ENCODE measurements at regions not wholly inside any gene's neighbourhood (a gene's known extent, or its start where the extent isn't known, plus 50 kb on each side); places are given as distances from the start of the nearest gene placed in this dataset.

GRCh38 chr5:144011388-144011787, 159.1 kb downstream of the YIPF5 start:
- no peak overlapping the region for H3K4me3 ChIP-seq (ENCODE audit: low read depth, low read length)
- TF ChIP-seq, protein P1, sequence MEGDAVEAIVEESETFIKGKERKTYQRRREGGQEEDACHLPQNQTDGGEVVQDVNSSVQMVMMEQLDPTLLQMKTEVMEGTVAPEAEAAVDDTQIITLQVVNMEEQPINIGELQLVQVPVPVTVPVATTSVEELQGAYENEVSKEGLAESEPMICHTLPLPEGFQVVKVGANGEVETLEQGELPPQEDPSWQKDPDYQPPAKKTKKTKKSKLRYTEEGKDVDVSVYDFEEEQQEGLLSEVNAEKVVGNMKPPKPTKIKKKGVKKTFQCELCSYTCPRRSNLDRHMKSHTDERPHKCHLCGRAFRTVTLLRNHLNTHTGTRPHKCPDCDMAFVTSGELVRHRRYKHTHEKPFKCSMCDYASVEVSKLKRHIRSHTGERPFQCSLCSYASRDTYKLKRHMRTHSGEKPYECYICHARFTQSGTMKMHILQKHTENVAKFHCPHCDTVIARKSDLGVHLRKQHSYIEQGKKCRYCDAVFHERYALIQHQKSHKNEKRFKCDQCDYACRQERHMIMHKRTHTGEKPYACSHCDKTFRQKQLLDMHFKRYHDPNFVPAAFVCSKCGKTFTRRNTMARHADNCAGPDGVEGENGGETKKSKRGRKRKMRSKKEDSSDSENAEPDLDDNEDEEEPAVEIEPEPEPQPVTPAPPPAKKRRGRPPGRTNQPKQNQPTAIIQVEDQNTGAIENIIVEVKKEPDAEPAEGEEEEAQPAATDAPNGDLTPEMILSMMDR (conservative IDR thresholded peaks at IDR 0.05; ENCODE audit: low read depth, low read length) = no peak
- DNase-seq (ENCODE audit: low read depth) = no peak

GRCh38 chr5:144013816-144014215, 156.6 kb downstream of the YIPF5 start:
- DNase-seq (ENCODE audit: low read depth) = no peak
- H3K4me3 ChIP-seq (ENCODE audit: low read depth, low read length) = no peak overlapping the region

DNA sequence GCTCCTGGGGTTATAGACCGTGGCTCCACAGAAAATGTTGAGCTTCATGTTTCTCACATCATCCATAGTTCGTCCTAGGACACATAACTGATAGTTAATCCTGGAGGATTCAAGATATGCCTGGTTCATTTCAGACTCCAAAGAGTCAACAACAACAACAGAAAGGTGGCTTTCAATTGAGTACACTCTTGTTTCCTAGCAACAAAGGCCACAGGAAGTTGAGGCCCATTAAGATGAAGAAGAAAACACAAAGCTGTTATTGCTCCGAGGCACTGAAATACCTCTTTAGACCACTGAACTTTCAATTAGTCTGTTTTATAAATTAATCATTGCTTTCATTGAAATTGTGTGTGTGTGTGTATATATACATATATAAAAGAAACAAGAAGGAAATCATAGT, 154.5 kb downstream of the YIPF5 start:
- TF ChIP-seq, protein P1 (conservative IDR thresholded peaks at IDR 0.05; ENCODE audit: low read depth, low read length) = no peak
- no peak for DNase-seq (ENCODE audit: low read depth)
- H3K4me3 ChIP-seq (ENCODE audit: low read depth, low read length) = no peak overlapping the region

More at GRCh38 chr5:144013816-144014215, 156.6 kb downstream of the YIPF5 start:
- TF ChIP-seq, protein P1 (conservative IDR thresholded peaks at IDR 0.05; ENCODE audit: low read depth, low read length) = no peak

DNA sequence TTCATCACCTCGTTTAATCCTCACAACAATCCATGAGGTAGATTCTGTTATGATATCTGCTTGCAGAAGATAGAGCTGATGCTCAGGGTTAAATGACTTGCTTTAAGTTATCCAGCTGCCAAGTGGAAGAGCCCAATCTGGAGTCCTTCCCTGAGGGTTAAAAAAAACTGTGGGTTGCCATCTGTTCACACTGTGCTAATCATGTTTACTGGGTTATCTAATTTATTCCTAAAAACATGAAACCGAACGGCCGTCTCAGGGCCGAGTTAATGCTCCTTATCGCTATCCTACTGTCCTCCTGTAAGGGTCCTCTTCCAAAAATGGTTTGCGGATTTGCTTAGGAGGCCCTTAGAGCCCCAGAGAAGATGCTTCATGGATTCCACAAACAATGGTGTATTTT, 153.3 kb downstream of the YIPF5 start:
- TF ChIP-seq, protein P1 (conservative IDR thresholded peaks at IDR 0.05; ENCODE audit: low read depth, low read length) = no peak
- no peak overlapping the region for H3K4me3 ChIP-seq (ENCODE audit: low read depth, low read length)
- no peak for DNase-seq (ENCODE audit: low read depth)

- DNase-seq (ENCODE audit: low read depth) = no peak
- TF ChIP-seq, protein P1 (conservative IDR thresholded peaks at IDR 0.05; ENCODE audit: low read depth, low read length) = no peak
- no peak overlapping the region for H3K4me3 ChIP-seq (ENCODE audit: low read depth, low read length)
Observed at GRCh38 chr5:144017631-144018030, 152.8 kb downstream of the YIPF5 start.

- TF ChIP-seq, protein P1 (conservative IDR thresholded peaks at IDR 0.05; ENCODE audit: low read depth, low read length) = no peak
- H3K4me3 ChIP-seq (ENCODE audit: low read depth, low read length) = no peak overlapping the region
- DNase-seq (ENCODE audit: low read depth) = no peak
Observed at GRCh38 chr5:144024090-144024489, 146.4 kb downstream of the YIPF5 start.

GRCh38 chr5:144024545-144024944, 145.9 kb downstream of the YIPF5 start:
- TF ChIP-seq, protein P1 (conservative IDR thresholded peaks at IDR 0.05; ENCODE audit: low read depth, low read length) = no peak
- no peak for DNase-seq (ENCODE audit: low read depth)
- no peak overlapping the region for H3K4me3 ChIP-seq (ENCODE audit: low read depth, low read length)

Data from epithelial cell of proximal tubule (primary cell).